ENCODE measurements at regions not wholly inside any gene's neighbourhood (a gene's known extent, or its start where the extent isn't known, plus 50 kb on each side); places are given as distances from the start of the nearest gene placed in this dataset.

GRCh38 chrX:7252013-7252610 is 104.2 kb upstream of the PUDP start:
- Histone ChIP-seq H3K9me2 (replicated peaks; ENCODE audit: insufficient read depth, low read length) (no peaks in the 10 kb centered on the region), H3K4me2 (ENCODE audit: low read depth, low read length, poor library complexity, severe bottlenecking) (no peak overlapping the region), H3K9me3 (ENCODE audit: insufficient read depth, low read length) (no peaks in the 10 kb centered on the region), H2AFZ (ENCODE audit: low read depth, low read length, severe bottlenecking) (no peak overlapping the region), H3K27me3 (ENCODE audit: low read length) (no peaks in the 10 kb centered on the region), H4K20me1 (ENCODE audit: low read depth, low read length) (no peaks in the 10 kb centered on the region), H3K4me3 (ENCODE audit: insufficient read depth, low read length, poor library complexity, severe bottlenecking) (no peak overlapping the region), H3K79me2 (ENCODE audit: insufficient read depth, low read length) (peaks cover 35% of the 10 kb centered on the region; the same call in 1 of the 2 replicates), H3F3A (ENCODE audit: insufficient read depth) (no peaks in the 10 kb centered on the region), H3K9ac (ENCODE audit: low read length) (no peak overlapping the region), H3K36me3 (ENCODE audit: low read length) (peaks cover 8% of the 10 kb centered on the region; the same call in 1 of the 2 replicates), H3K27ac (ENCODE audit: low read depth, low read length) (no peak overlapping the region)
- TF ChIP-seq EZH2phosphoT487 (conservative IDR thresholded peaks at IDR 0.05; ENCODE audit: low read length) (no peak), CTCF (IDR thresholded peaks at IDR 0.05; ENCODE audit: insufficient read depth, low read length, poor library complexity, severe bottlenecking) (no peak)

GRCh38 chrX:7247346-7247745 is 99.4 kb upstream of the PUDP start:
- H3K79me2 ChIP-seq (ENCODE audit: insufficient read depth, low read length) = peaks cover 71% of the 10 kb centered on the region
- H3K9ac ChIP-seq (ENCODE audit: low read length) = no peak overlapping the region
- H3K9me2 ChIP-seq (replicated peaks; ENCODE audit: insufficient read depth, low read length) = no peaks in the 10 kb centered on the region
- H3K9me3 ChIP-seq (ENCODE audit: insufficient read depth, low read length) = no peaks in the 10 kb centered on the region
- no peaks in the 10 kb centered on the region for H3F3A ChIP-seq (ENCODE audit: insufficient read depth)
- no peak overlapping the region for H3K4me3 ChIP-seq (ENCODE audit: insufficient read depth, low read length, poor library complexity, severe bottlenecking)
- no peak overlapping the region for H2AFZ ChIP-seq (ENCODE audit: low read depth, low read length, severe bottlenecking)
- no peaks in the 10 kb centered on the region for H4K20me1 ChIP-seq (ENCODE audit: low read depth, low read length)
- no peak overlapping the region for H3K4me2 ChIP-seq (ENCODE audit: low read depth, low read length, poor library complexity, severe bottlenecking)
- no peaks in the 10 kb centered on the region for H3K27me3 ChIP-seq (ENCODE audit: low read length)
- H3K27ac ChIP-seq (ENCODE audit: low read depth, low read length) = no peak overlapping the region
- no peaks in the 10 kb centered on the region; the same call in 1 of the 2 replicates for H3K36me3 ChIP-seq (ENCODE audit: low read length)
- TF ChIP-seq EZH2phosphoT487 (conservative IDR thresholded peaks at IDR 0.05; ENCODE audit: low read length) (no peak), CTCF (IDR thresholded peaks at IDR 0.05; ENCODE audit: insufficient read depth, low read length, poor library complexity, severe bottlenecking) (no peak)

GRCh38 chrX:7244405-7244804 is 96.5 kb upstream of the PUDP start:
- Histone ChIP-seq H3F3A (ENCODE audit: insufficient read depth) (no peaks in the 10 kb centered on the region), H2AFZ (ENCODE audit: low read depth, low read length, severe bottlenecking) (no peak overlapping the region), H3K9me2 (replicated peaks; ENCODE audit: insufficient read depth, low read length) (no peaks in the 10 kb centered on the region), H3K4me3 (ENCODE audit: insufficient read depth, low read length, poor library complexity, severe bottlenecking) (no peak overlapping the region), H3K9ac (ENCODE audit: low read length) (no peak overlapping the region), H3K79me2 (ENCODE audit: insufficient read depth, low read length) (peaks cover 67% of the 10 kb centered on the region), H4K20me1 (ENCODE audit: low read depth, low read length) (no peaks in the 10 kb centered on the region), H3K36me3 (ENCODE audit: low read length) (no peaks in the 10 kb centered on the region; the same call in 1 of the 2 replicates), H3K27ac (ENCODE audit: low read depth, low read length) (no peak overlapping the region), H3K4me2 (ENCODE audit: low read depth, low read length, poor library complexity, severe bottlenecking) (no peak overlapping the region), H3K9me3 (ENCODE audit: insufficient read depth, low read length) (no peaks in the 10 kb centered on the region), H3K27me3 (ENCODE audit: low read length) (no peaks in the 10 kb centered on the region)
- TF ChIP-seq CTCF (IDR thresholded peaks at IDR 0.05; ENCODE audit: insufficient read depth, low read length, poor library complexity, severe bottlenecking) (no peak), EZH2phosphoT487 (conservative IDR thresholded peaks at IDR 0.05; ENCODE audit: low read length) (no peak)

Measured in SU-DHL-6 (cell line).